Activated CD8-positive, alpha-beta memory T cell treated with anti-CD3 and anti-CD28 coated beads for 36 hours (primary cell): ENCODE measurements at regions not wholly inside any gene's neighbourhood (a gene's known extent, or its start where the extent isn't known, plus 50 kb on each side); places are given as distances from the start of the nearest gene placed in this dataset.

Experiments used
- CTCF ChIA-PET: fragments of 350-600 bp; sonication (Branson Sonifier 250); formaldehyde crosslinking; loops from one replicate; lab custom pipeline; 2021; ENCODE audit warnings: antibody characterized with exemption; lab: Charles Lee
- POLR2A ChIA-PET: fragments of 350-600 bp; sonication (Branson Sonifier 250); formaldehyde crosslinking; loops from one replicate; lab custom pipeline; 2021; ENCODE audit warnings: antibody characterized with exemption; lab: Charles Lee

DNA sequence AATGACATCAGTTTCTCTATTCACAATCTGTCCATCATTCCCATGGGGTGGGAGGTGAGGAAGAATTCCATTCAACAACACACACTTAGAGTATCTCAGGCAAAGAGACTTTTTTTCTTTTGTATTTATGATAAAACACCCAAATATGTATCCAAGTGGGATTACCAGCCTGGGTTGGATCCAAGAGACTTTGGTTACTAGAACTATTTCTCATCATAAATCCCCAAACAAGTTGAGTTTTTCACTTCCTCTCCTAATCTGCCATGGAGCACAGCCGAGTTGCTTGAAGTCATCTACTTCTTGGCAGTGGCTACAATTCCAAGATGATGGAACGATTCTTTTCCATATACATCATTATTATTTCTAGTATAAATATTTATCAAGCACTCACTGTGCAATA is 209.2 kb upstream of the HMGA2 start:
- POLR2A ChIA-PET: no interaction called here
- CTCF ChIA-PET: no interaction called here

DNA sequence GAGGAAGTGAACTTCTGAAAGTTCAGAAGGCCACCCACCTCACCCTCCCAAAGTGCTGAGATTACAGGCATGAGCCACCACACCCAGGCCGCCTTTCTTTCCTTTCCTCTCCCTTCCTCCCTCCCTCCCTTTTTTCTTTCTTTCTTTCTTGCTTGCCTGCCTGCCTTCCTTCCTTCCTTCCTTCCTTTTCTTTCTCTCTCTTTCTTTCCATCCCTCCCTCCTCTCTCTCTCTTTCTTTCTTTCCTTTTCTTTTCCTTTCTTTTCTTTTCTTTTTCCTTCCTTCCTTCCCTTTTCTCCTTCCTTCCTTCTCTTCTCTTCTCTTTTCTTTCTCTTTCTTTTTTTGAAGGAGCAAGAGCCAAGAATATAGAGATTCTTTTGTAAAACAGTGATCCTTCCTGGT is 208.3 kb upstream of the HMGA2 start:
- ChIA-PET CTCF (no interaction called here), POLR2A (no interaction called here)

DNA sequence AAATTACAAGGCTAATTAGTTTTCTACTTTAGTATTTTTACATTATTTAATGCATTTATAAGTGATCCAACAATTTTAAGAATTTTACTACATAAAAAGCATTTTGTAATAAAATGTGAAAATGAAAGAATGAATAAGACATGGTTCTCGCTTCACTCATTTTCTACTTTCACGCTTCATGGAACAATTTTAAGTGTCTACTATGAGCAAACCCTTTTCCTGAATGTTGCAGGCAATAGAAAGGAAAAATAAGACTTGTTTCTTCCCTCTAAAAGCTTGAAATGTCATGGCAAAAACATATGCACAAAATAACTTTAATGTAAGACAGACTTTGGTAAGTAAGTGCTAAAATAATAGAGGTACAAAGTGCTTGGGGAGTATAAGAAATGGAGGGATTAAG is 205.7 kb upstream of the HMGA2 start:
- ChIA-PET CTCF (no interaction called here), POLR2A (no interaction called here)

DNA sequence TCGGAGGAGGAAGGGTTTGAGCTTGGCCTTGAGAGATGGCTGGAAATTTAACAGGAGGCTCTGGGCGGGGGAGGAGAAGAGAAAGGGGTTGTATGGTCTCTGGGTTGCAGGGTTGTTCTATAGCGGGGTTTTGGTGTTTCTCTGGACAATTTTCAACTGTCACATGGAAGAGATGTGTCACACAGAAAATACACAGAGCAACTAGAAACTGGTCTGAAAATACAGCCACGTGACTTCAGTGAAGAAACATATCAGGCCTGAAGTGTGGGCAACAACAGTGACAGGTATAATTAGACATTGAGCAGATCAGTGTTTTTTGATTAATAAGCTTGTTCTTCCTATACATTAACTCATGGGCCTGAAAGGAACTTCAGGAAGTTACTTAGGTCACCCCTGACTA is 205.3 kb upstream of the HMGA2 start:
- ChIA-PET POLR2A (no interaction called here), CTCF (no interaction called here)

DNA sequence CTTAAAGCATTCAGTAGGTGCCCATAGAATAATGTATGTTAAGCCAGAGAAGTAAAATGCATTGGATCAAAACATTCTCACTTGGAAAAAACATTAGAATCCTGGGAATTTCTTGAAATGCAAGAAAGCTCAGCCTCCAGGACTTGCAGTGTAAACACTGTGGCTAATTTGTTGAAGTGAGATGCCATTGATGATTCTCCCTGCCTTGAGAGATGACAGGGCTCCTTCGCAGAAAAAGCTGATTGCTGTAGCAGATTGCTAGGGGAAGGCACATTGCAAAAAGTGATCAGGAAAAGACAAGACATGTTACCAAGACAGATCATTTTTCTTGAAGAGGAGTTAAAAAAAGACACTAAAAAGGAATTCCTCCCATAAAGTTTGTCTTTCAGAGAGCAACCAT is 204.2 kb upstream of the HMGA2 start:
- POLR2A ChIA-PET: no interaction called here
- CTCF ChIA-PET: no interaction called here

DNA sequence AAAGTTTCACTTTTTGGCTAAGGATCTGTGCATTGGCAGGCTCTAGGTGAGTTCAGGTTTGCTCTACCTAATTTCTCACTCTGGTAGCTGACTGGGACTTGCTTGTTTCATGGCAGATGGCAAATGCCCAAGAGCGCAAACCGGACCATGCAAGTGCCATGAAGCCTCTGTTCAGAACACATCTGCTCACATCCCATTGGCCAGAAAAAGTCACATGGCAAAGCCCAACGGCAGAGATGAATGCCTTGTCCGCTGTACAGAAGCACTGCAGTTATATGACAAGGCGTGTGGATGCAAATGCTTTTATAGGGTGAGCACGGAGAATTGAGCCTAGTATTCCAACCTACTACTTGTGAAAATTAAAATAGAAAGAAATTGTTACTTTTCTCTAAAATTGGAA is 202.2 kb upstream of the HMGA2 start:
- ChIA-PET POLR2A (no interaction called here), CTCF (no interaction called here)

DNA sequence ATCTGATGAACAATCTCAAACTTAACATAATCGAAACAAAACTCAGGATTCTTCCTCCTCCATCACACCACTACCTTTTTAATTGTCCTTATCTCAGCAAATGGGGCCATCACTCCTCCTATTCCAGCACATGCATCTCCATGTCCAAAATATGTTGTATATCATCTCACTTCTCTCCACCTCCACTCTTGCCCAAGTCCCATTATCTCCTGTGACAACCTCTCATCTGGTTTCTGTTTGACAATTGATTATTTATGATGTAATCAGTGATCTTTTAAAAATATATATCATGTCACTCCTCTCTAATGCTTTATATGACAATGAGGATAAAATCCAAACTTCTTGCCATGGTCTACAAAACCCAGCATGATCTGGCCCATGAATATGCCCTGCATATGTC is 200.8 kb upstream of the HMGA2 start:
- ChIA-PET CTCF (no interaction called here), POLR2A (no interaction called here)

DNA sequence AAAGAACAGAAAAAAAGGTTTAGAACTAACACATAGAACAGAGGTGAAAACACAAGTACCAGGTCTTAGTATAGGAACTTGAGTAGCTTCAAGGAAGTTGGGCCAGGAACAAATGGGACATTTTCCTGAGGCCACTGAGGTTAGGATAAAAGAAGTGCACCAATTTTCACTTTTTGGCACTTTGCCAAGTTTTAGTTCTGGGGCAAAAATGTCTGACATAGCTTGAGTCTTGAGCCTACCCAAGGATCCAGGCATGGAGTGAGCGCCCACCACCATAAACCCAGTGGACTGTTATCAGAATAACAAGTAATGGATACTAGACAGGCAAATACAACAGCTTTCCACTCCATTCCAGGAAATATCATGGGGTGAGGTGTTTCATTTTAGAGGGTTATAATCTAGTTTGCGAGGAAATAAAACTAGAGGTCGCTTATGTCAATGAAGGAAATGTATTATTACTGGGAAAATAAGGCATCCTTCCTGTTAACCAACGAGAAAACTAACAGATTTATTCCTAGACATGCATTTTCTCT is 199.7 kb upstream of the HMGA2 start:
- ChIA-PET CTCF (interaction anchor here (1.7 kb wide), 1 partner anchor 68 kb away, joined by 3 read pairs; no protein-coding TSS in a partner anchor), POLR2A (no interaction called here)

DNA sequence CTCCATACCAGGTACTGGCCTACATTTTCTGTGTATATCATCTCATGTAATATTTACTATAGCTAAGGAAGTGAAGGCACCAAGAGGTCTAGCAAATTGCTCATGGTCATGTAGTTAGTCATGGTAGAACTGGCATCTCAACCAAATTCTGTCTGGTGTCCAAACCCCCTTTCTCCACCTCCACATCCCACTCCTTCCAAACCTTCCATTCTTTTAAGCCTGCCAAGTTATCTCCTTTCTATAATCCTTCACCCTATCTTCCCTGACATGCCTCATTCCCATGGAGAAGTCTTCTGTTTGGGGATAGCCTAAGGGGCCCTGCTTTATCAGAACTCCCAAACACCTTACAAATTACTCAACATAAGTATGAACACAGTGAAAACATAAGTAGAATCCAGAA is 196.2 kb upstream of the HMGA2 start:
- CTCF ChIA-PET: no interaction called here
- POLR2A ChIA-PET: no interaction called here

DNA sequence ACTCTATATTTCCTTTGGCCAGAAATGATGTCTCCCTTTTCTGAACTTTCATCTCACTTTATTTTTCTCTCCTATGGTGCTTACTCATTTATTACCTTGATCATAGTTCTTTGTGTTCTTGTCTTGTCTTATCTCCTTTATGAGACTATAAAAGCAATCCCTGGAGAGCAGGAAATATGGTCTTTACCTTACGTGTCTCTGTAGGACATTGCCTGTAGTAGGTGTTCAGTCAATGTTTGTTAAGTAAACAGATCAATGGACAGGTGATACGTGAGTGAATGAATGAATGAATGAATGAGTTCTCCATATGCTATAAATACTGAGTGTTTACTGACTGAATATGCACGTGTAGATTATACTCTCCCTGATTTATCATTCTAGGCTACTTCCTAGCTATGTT is 193.7 kb upstream of the HMGA2 start:
- ChIA-PET CTCF (no interaction called here), POLR2A (no interaction called here)

DNA sequence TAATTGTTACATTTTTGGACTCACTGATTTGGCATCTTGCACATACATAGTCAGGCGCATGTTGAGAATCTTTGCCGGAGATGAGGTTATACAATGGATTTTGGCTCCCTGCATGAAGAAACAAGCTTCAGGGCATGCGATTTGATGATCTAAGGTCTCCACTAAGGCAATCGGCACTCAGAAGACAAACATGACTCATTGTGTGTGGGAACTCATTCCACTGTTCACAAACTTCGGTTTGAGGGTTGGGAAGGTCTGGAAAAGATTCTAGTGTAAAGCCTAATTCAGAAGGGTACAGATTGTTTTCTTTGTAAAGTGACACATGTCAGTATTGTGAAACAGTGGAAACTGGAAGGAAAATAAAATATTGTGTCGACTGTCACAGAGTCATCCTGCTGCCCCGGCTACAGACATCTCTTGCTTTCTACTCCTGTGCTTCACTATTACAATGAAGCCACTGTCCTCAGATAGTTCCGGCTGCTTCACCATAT is 192.6 kb upstream of the HMGA2 start:
- CTCF ChIA-PET: no interaction called here
- POLR2A ChIA-PET: no interaction called here

DNA sequence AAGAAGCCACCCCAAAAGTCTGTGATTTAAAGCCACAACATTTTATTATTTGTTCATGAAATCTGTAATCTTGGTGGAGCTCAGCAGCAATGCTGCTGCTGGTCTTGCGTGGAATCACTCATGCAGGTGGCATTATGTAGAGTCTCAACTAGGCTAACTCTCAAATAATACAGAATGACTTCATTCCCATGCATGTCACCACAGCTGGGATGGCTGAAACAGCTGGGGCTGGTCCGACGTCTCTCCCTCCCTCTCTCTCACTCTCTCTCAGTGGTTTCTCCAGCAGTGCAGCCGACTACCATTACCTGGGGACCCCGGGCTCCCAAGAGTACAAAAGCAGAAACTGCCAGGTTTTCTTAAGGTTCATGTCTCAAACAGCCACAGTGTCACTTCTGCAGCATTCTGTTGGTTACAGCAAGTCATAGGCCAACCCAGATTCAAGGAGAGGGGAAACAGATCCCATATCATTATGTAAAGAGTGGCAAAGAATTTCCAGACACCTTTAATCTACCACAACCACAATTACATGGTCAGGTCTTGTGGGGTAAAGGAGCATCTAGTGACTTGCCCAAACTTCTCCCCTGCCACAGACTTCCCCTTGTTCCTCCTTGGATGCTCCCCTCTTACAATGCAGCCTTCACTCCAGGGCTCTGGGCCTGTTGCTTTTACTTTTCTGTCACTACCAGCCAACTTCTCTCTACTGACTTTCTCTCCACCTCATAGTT is 192.0 kb upstream of the HMGA2 start:
- POLR2A ChIA-PET: no interaction called here

DNA sequence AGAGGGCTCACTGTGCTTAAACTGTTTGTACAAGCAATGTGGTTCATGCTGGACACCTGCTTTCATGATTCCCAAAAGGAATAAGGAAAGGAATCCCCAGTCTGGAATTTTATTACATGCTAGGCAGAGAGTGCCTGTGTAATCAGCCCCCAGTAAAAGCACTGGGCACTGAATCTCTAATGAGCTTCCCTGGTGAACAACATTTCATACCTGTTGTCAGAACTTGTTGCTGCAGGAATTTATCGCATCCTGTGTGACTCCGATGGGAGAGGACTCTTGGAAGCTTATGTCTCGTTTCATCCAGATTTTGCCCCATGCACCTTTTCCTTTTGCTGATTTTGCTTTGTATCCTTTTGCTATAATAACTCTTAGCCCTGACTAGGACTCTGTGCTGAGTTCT is 190.2 kb upstream of the HMGA2 start:
- ChIA-PET CTCF (no interaction called here), POLR2A (no interaction called here)

More for the DNA sequence above, 192.0 kb upstream of the HMGA2 start:
- CTCF ChIA-PET: no interaction called here

DNA sequence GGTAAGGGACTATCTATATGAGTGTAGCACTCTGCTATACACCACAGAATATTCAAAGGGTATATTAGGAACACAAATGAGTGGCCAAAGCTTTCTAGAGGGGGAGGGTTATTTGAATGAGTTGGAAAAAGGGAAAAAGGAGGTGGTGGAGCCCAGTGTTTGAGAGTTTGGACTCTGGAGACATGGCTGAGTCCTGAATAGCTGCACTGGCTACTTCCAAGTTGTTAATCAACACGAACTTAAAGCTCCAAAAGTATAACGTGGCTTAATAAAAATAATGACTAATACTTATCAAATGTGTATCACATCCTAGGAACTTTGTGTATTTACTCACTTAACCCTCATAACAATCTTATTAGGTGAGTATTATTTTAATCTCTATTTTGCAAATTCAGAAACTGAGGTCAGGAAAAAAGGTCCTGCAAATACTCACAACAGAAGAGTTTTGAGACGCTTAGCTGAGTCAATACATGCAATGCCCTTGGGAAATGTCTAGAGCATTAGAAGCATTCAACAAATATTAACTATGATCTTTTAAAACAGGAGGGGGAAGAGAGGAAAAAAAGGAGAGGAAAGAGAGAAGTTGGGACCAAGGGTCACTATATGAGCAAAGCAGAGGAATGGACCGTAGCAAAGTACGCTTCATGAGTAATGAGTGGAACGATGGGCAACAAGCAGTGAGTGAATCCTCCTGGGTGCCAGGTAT is 189.5 kb upstream of the HMGA2 start:
- POLR2A ChIA-PET: no interaction called here
- CTCF ChIA-PET: no interaction called here

DNA sequence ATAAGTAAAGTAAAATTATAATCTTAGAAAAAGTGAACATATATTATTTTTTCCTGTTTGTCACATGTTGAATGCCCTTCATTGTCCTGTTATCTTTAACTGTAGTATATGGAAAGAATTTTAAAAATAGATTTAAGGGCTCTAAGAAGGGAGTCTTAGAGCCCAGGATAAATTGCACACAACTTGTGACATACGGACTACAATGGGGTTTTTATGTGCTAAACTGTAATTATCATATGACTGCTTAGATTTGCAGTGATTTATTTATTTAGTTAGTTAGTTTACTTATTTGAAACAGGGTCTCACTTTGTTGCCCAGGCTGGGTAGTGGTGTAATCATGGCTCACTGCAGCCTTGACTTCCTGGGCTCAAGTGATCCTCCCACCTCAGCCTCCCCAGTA is 187.8 kb upstream of the HMGA2 start:
- CTCF ChIA-PET: no interaction called here
- POLR2A ChIA-PET: no interaction called here

DNA sequence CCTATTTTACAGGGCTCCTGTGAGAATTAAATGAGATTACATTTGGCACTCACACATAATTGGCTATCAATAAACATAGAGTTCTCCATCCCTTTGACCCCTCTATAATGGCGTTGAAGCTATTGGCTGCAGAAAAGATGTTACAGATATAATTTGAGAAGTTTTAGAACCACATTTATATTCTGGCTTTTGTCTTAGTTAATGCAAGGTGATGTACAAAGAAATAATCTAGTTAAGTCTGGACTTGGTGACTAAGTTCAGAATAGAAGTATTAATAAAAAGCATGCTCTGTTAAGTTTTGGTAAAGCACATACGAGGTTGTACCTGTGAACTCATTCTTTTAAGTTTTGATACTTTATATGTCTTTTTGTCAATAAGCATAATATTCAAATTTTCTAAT is 187.1 kb upstream of the HMGA2 start:
- ChIA-PET POLR2A (no interaction called here), CTCF (no interaction called here)

DNA sequence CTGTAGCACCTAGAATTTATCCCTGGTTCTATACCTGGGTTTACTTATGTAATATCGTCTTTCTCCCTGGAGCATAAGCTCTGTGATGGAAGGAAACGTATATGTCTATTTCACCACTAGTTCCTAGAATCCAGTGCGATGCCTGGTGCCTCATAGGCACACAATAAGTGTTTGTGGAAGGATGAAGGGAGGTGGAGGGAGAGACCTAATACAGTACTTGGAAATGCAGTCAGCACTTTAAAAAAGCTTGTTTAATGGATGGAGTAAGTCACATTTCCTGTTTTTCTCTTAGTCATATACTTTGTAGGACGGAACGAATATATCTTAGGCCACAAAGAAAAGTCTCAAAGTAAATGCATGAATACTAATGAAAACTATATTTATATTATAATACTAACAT is 186.5 kb upstream of the HMGA2 start:
- ChIA-PET POLR2A (no interaction called here), CTCF (no interaction called here)

DNA sequence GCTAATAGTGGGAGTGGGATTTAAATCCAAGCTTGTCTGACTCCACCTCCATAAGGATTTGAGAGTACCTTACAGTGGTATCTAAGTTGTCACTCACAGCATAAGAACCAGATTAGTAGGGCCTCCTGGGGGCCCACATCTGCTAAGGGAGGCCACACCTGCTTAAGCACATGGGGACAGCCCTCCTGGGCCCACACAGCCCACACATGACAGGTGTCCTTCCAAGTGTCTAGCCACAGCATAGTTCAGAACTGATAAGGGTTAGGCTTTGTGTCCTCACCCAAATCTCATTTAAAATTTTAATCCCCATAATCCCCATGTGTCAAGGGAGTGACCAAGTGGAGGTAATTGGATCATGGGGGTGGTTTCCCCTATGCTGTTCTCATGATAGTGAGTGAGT is 186.0 kb upstream of the HMGA2 start:
- POLR2A ChIA-PET: no interaction called here
- CTCF ChIA-PET: no interaction called here

DNA sequence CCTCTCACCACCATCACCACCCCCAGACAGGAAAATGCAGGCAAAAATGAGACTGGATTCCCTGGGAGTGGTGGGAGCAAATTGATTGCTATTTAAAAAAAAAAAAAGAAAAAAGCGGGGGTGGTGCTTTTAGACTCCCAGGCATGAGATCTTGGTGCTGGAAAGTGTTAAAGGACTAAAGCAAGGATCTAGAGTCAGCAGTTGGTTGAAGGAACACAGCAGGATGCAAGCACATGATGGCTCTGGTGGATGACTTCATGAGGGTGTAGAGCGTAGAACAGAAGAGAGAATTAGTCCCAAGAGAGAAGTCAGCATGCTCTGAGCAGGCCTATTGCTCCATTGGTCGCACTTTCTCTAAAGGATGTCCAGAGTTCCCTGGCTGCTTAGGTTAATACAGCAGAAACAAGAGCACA is 183.8 kb upstream of the HMGA2 start:
- POLR2A ChIA-PET: no interaction called here
- CTCF ChIA-PET: interaction anchor here (0.7 kb wide), 1 partner anchor 44 kb away, joined by 3 read pairs; no protein-coding TSS in a partner anchor

DNA sequence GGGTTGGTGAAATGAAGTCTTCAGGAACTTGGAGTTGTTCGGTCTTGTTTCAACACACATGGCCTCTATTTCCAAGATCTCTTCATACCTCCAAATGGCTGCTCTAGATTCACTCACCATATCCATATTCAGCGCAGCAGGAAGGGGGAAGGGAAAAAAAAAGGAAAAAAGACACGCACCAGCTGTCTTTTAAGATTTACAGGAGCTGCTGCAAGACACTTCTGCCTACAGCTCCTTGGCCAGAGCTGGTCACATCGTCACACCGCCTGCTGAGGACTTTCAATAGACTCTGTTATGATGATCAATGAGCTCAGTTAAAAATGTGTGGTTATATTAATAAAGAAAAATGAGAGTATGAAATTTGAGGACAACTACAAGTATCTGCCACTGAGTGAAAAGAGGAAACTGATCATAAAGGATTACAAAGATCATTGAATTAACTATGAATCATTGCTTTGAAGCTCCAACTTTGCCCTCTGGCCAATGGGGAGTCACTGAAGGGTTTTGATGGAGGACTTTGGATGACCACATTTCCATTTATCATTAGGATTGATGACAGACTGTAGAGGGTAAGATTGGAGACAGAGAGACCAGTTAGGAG is 182.1 kb upstream of the HMGA2 start:
- POLR2A ChIA-PET: no interaction called here
- CTCF ChIA-PET: no interaction called here

DNA sequence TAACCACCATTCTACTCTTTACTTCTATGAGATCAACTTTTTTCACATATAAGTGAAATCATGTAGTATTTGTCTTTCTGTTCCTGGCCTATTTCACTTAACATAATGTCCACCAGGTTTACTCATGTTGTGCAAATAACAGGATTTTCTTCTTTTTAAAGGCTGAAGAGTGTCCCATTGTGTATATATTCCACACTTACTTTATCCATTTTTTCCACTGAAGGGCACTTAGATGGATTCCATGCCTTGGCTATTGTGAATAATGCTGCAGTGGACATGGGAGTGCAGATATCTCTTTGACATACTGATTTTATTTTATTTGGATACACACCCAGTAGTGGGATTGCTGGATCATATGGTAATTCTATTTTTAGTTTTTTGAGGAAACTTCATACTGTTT is 181.1 kb upstream of the HMGA2 start:
- CTCF ChIA-PET: no interaction called here
- POLR2A ChIA-PET: no interaction called here
